ENCODE measurements at regions not wholly inside any gene's neighbourhood (a gene's known extent, or its start where the extent isn't known, plus 50 kb on each side); places are given as distances from the start of the nearest gene placed in this dataset.

DNA sequence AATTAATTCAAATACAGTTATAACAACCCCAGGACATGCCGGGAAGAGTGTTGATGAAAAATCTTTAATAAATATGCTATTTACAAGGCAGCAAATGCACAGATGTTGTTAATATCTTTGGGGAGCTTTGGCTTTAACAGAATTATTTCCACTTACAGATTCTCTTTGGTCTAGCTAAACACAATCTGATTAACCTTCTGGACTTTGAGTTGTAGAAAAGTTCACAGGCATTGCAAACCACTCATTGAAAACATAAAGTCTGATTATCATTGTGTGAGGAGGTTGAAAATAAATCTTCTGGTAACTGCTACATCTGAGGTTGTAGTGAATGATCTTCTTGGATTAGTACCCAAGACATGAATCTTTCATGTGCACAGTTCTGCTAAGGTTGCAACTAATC lies 255.6 kb downstream of the LHFPL1 start:
- TF ChIP-seq, protein P1, sequence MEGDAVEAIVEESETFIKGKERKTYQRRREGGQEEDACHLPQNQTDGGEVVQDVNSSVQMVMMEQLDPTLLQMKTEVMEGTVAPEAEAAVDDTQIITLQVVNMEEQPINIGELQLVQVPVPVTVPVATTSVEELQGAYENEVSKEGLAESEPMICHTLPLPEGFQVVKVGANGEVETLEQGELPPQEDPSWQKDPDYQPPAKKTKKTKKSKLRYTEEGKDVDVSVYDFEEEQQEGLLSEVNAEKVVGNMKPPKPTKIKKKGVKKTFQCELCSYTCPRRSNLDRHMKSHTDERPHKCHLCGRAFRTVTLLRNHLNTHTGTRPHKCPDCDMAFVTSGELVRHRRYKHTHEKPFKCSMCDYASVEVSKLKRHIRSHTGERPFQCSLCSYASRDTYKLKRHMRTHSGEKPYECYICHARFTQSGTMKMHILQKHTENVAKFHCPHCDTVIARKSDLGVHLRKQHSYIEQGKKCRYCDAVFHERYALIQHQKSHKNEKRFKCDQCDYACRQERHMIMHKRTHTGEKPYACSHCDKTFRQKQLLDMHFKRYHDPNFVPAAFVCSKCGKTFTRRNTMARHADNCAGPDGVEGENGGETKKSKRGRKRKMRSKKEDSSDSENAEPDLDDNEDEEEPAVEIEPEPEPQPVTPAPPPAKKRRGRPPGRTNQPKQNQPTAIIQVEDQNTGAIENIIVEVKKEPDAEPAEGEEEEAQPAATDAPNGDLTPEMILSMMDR (IDR thresholded peaks at IDR 0.05), result no peak
- TF ChIP-seq POLR2A (IDR thresholded peaks at IDR 0.05), result no peak
